GM21447 (cell line): ENCODE measurements at regions not wholly inside any gene's neighbourhood (a gene's known extent, or its start where the extent isn't known, plus 50 kb on each side); places are given as distances from the start of the nearest gene placed in this dataset.

ENCODE experiments used
- ATAC-seq: cut with Tn5 transposase; IDR thresholded peaks from one replicate; pipeline ENCODE4 v1.9.1; 2021; ENCODE audit not compliant: unreplicated experiment

- ATAC-seq = no peak
Measured at GRCh38 chr7:156194813-156195212, 382.6 kb upstream of the SHH start.

GRCh38 chr7:156192921-156193320 is 380.7 kb upstream of the SHH start:
- no peak for ATAC-seq

DNA sequence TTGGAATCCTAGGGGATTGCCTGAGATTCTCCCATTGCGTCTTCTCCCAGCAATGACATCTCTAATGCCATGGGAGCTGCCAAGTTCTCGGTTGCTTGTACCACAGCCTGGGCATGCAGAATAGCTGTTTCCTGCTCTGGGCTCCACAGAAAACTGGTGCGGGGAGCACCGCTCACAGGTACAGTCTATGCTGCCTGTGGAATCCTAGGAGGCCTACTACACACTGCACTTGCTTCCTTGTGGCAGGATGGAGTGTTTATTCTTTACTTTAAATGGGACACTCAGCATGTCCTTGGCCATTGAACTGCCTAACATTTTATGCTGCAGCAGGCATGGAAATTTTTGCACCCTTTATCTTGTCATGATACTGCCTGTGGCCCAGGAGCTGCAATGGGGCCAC is 378.8 kb upstream of the SHH start:
- no peak for ATAC-seq

GRCh38 chr7:156185076-156185475 is 372.8 kb upstream of the SHH start:
- ATAC-seq = no peak

DNA sequence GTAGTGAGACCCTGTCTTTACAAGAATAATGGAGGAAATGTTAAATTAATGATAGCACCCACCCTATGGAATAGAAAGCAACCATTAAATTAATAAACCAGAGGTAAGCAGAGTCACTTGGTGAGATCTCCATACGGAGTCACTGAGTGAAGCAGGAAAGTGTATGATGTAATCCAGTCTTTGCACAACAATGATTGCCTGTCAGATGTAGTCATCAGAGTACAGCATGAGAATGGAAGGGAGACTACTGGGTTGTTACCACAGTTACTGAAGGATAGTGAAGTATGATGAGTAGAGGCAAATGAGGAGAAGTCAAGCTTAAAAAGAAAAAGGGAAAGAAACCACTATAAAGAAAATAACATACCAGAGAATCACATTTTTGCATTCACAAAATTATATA is 371.9 kb upstream of the SHH start:
- ATAC-seq = no peak

GRCh38 chr7:156180451-156181229 is 368.4 kb upstream of the SHH start:
- no peak for ATAC-seq

DNA sequence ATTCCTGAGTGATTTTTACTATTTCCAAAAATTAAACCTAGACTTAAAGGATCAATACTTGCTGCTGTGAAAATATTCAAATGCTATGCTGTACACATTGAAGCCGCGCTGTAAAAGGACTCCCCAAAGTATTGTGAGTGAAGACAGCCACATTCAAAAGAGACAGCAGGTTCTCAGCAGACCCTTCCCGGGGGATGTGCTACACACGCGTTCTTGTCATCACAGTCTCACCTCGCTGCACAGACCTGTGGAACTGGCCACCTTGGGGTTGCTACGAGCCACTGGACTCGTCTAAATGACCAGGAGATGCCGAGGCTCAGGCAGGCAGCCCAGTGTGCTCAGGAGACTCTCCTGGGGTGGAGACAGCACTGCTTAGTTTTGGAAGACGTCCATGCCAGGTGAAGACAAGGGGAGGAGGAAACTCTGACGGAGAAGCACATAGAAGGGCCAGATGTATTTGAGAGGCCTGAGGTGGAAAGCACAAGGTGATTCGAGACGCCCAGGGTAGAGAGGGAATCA is 367.7 kb upstream of the SHH start:
- ATAC-seq = no peak

GRCh38 chr7:156178857-156179256 is 366.6 kb upstream of the SHH start:
- ATAC-seq = no peak

GRCh38 chr7:156178214-156178613 is 366.0 kb upstream of the SHH start:
- no peak for ATAC-seq

DNA sequence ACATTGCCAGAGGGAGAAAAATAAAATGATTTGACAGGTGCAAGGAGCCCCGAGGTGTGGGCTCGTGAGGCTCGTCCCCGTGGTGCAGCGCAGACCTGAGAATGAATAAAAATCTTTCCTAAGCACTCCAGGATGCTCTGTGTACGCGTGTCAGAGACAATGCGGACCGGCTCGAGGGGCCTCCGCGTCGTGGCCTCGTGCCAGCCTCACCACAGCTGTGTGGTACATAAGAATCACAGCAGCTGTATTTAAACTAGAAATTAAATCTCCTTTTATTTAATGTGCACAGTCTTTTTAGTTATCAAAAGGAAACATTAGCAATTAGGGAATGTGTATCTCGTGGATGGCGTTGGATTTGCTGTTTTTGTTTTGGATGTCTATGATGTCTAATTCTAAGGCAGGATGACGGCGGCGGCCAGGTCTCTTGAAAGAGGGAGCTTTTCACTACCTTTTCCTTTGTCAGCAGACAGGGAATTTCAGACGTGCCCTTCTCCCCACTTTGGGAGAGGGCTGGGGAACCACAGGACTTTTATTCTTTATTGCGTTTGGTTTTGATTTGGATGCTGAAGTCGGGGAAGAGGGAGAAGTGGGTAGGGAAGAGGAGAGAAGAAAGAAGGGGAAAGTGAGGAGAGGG is 365.3 kb upstream of the SHH start:
- ATAC-seq = no peak

- no peak for ATAC-seq
Measured at GRCh38 chr7:156176039-156176438, 363.8 kb upstream of the SHH start.

- no peak for ATAC-seq
Measured at GRCh38 chr7:156175003-156175402, 362.7 kb upstream of the SHH start.

GRCh38 chr7:156174428-156174827 is 362.2 kb upstream of the SHH start:
- ATAC-seq = no peak

GRCh38 chr7:156173748-156174353 is 361.6 kb upstream of the SHH start:
- ATAC-seq = no peak

GRCh38 chr7:156173346-156173745 is 361.1 kb upstream of the SHH start:
- ATAC-seq = no peak

- ATAC-seq = no peak
Measured at GRCh38 chr7:156172638-156173037, 360.4 kb upstream of the SHH start.

DNA sequence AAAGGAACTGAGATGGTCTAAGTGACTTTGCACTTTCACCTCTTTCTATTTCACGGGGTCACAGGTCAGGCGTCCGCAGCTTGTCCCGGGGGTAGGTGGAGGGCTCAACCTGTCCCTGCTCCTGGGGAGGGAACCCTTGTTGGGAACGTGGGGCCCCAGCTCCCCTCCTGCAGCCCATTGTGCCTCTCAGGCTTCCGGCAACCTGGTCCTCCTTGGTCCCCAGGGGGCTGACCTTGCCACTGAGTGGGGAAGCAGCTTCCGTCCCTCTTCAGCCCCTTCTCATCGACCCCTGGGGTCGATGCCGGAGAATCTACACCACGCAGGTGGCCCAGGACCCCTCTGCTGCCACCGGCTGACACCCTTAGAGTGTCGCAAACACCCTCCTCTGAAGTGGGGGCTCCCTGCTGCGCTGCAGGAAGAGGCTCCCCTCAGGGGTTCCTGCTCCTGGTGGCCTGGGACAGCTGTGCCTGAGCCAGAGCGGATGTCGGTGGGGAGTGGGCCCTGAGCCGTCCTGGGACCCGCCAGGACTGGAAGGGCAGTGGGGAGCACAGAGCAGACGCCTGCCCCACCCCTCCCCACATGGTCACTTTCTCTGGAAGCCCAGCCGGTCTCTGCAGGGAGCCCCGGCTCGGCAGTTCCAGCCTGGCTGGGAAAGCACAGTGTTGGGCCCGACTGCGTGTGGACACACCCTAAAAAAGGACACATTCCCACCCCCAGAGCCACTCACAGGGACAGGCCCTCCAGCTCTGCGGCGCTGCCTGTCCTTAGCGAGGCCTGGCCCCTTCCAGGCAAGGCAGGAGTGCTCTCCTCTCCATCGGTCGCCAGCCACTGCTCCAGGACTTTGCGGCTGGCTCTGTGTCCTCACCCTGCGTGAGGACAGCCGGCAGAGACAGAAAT is 357.5 kb upstream of the SHH start:
- ATAC-seq = no peak

GRCh38 chr7:156168434-156168833 is 356.2 kb upstream of the SHH start:
- ATAC-seq = no peak

DNA sequence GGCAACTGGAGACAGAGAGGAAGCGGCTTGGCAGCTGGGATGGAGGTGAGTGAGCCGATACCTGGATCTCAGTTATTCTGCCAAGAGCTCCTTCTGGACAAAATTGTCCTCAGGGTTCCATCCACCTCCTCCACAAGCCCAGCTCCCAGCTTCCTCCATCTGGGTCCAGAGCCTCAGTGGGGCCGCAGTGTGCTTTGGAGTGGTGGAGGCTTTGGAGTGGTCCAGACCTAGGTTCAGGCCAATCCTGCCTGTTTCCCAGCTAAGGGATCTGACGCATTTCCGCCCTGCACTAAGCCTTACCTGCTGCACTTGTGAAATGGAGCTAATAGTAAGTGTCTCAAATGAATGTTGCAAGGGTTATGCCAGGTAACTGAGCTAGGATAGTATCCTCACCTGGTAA is 355.7 kb upstream of the SHH start:
- no peak for ATAC-seq

DNA sequence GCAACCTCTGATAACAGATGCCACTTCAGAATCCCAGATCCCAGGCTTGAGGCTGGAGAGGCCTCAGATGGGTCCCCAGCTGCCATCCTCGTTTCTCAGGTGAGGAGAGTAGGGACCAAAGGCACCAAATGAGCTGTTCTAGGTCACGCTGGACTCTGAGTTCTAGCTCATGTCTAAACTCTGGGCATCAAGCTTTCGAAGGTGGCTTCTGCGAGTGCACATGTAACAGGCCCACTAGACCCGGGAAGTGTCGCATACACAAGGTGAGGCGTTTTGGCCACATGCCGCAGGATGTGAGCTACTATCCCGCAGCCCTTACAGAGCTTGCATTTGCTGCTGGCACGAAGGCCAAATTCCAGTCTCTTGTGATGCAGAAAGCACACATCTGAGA is 355.1 kb upstream of the SHH start:
- ATAC-seq = no peak
